OCI-LY1 (cell line): ENCODE measurements at regions not wholly inside any gene's neighbourhood (a gene's known extent, or its start where the extent isn't known, plus 50 kb on each side); places are given as distances from the start of the nearest gene placed in this dataset.

Experiments
- CTCF ChIP-seq: fragments of 200-600 bp; sonication (generic), shearing (Covaris generic); IDR thresholded peaks from 2 replicates; pipeline ENCODE4 v1.5.1; 2017; ENCODE audit warnings: mild to moderate bottlenecking, antibody characterized with exemption, low read length, moderate library complexity, mixed read lengths
- EZH2 ChIP-seq: fragments of 200-600 bp; sonication (generic), shearing (Covaris generic); IDR thresholded peaks from 2 replicates; pipeline ENCODE4 v1.8.0; 2017; ENCODE audit warnings: borderline replicate concordance, mixed run types, mild to moderate bottlenecking, antibody characterized with exemption, low read length, moderate library complexity, mixed read lengths

- no peak for TF ChIP-seq EZH2
- no peak for TF ChIP-seq CTCF
These were observed 56.4 kb downstream of the CD24 start for GRCh38 chr6:106918115-106918514.
